Adrenal gland (tissue), 9 donors: ENCODE measurements at regions not wholly inside any gene's neighbourhood (a gene's known extent, or its start where the extent isn't known, plus 50 kb on each side); places are given as distances from the start of the nearest gene placed in this dataset.

Experiments
- DNase-seq, 7 donors: peaks; one replicate each; pipeline ENCODE4 v3.0.0-alpha.2; 2019 to 2020
- H3K27ac ChIP-seq, 5 donors: fragments of 200-600 bp; sonication (generic) in 4 of 5; 1 replicate in 3 of 5; 2 replicates in 2 of 5; pipeline versions ENCODE4 v1.5.1 to v1.8.0; 2016 to 2020; ENCODE audit warnings: mild to moderate bottlenecking in 1 of 5
- H3K27me3 ChIP-seq: fragments of 200-600 bp; 2 replicates; pipeline ENCODE4 v1.8.0; 2021
- H3K36me3 ChIP-seq, 2 donors: fragments of 200-600 bp; replicated peaks in 1 of 2; 1 replicate in 1 of 2; 2 replicates in 1 of 2; pipeline versions ENCODE4 v1.5.1 to v1.8.0; 2018 to 2022
- H3K4me1 ChIP-seq, 2 donors: fragments of 200-600 bp; replicated peaks in 1 of 2; 1 replicate in 1 of 2; 2 replicates in 1 of 2; pipeline versions ENCODE4 v1.5.1 to v1.8.0; 2018 to 2021
- H3K4me3 ChIP-seq, 4 donors: fragments of 200-600 bp; sonication (generic) in 3 of 4; one replicate each; pipeline ENCODE4 v1.5.1; 2016 to 2018
- H3K9me3 ChIP-seq, 3 donors: fragments of 200-600 bp; sonication (generic) in 1 of 3; replicated peaks in 1 of 3; 1 replicate in 2 of 3; 2 replicates in 1 of 3; pipeline versions ENCODE4 v1.5.1 to v1.8.0; 2016 to 2021
- CTCF ChIP-seq, 6 experiments: fragments of 450-650 bp in 4 of 6; fragments of 200-600 bp in 2 of 6; sonication (generic) in 1 of 6; IDR thresholded peaks; 1 replicate in 5 of 6; 2 replicates in 1 of 6; pipeline versions ENCODE4 v1.5.1 to v1.8.0; 2016 to 2021; ENCODE audit warnings: antibody characterized with exemption in 6 of 6, mild to moderate bottlenecking in 2 of 6, moderate library complexity in 1 of 6
- POLR2A ChIP-seq, 2 donors: fragments of 450-650 bp; IDR thresholded peaks; one replicate each; pipeline ENCODE4 v1.6.1; 2017; ENCODE audit warnings: antibody characterized with exemption in 2 of 2, mild to moderate bottlenecking in 2 of 2, moderate library complexity in 1 of 2
- WGBS, 4 donors: extraction: QIAGEN DNeasy Blood & Tissue Kit in 2 of 4; methylation state at CpG; one replicate each; pipeline versions ENCODE4 v1.1.5 to v1.1.7; 2013 to 2017; 5-methylcytosine and 5-hydroxymethylcytosine counted together
- intact Hi-C, 2 donors: fragments of 100-400 bp; cut with DNase I; formaldehyde crosslinking; loops; one replicate each; pipeline versions ENCODE4 v1.14.1 to v1.15.0; 2022 to 2023
- donor health status: healthy with polysubstance abuse.
- donor health status: Bipolar disorder and iron deficiency.
- donor health status: DM: yes; HTN: yes; CAD: no.
- donor health status: DM: no; HTN: no; CAD: no.
- donor health status: DM: no; HTN: no; CAD: no.

GRCh38 chr10:128429321-128429720 is 303.1 kb upstream of the MKI67 start:
- H3K36me3 ChIP-seq: no peaks in the 10 kb centered on the region
- H3K4me3 ChIP-seq: no peak overlapping the region
- 69 to 76% (median 72%) methylated on average over 10 of the region's 10 CpGs for WGBS, 4 donors
- DNase-seq: no peak
- no peaks in the 10 kb centered on the region for H3K4me1 ChIP-seq
- intact Hi-C loops: no loop called here
- TF ChIP-seq CTCF (IDR thresholded peaks at IDR 0.05) (no peak), POLR2A (IDR thresholded peaks at IDR 0.05) (no peak)
- H3K27ac ChIP-seq: no peak overlapping the region
- no peaks in the 10 kb centered on the region for H3K27me3 ChIP-seq
- H3K9me3 ChIP-seq: no peaks in the 10 kb centered on the region

GRCh38 chr10:128429835-128430513 is 303.8 kb upstream of the MKI67 start:
- intact Hi-C loops: no loop called here
- Histone ChIP-seq H3K4me3 (no peak overlapping the region), H3K27me3 (no peaks in the 10 kb centered on the region), H3K36me3 (no peaks in the 10 kb centered on the region), H3K4me1 (no peaks in the 10 kb centered on the region), H3K9me3 (no peaks in the 10 kb centered on the region), H3K27ac (no peak overlapping the region)
- TF ChIP-seq CTCF (IDR thresholded peaks at IDR 0.05) (no peak), POLR2A (IDR thresholded peaks at IDR 0.05) (no peak)
- 69 to 76% (median 72%) methylated on average over 25 to 33 of the region's 33 CpGs for WGBS, 4 donors
- DNase-seq: no peak

GRCh38 chr10:128431083-128431482 is 304.9 kb upstream of the MKI67 start:
- Histone ChIP-seq H3K27ac (no peak overlapping the region), H3K36me3 (no peaks in the 10 kb centered on the region), H3K27me3 (no peaks in the 10 kb centered on the region), H3K4me1 (no peaks in the 10 kb centered on the region), H3K9me3 (no peaks in the 10 kb centered on the region), H3K4me3 (no peak overlapping the region)
- 43 to 58% (median 56%) methylated on average over 10 to 12 of the region's 12 CpGs for WGBS, 4 donors
- intact Hi-C loops: no loop called here
- TF ChIP-seq CTCF (IDR thresholded peaks at IDR 0.05) (no peak), POLR2A (IDR thresholded peaks at IDR 0.05) (no peak)
- DNase-seq: no peak

GRCh38 chr10:128431506-128431905 is 305.3 kb upstream of the MKI67 start:
- Histone ChIP-seq H3K9me3 (no peaks in the 10 kb centered on the region), H3K4me1 (no peaks in the 10 kb centered on the region), H3K27me3 (no peaks in the 10 kb centered on the region), H3K36me3 (no peaks in the 10 kb centered on the region), H3K4me3 (no peak overlapping the region), H3K27ac (no peak overlapping the region)
- intact Hi-C loops: no loop called here
- no peak for DNase-seq
- TF ChIP-seq POLR2A (IDR thresholded peaks at IDR 0.05) (no peak), CTCF (IDR thresholded peaks at IDR 0.05) (no peak)
- 69 to 81% (median 78%) methylated on average over 19 of the region's 19 CpGs for WGBS, 4 donors
